HUES6 (cell line): ENCODE measurements at regions not wholly inside any gene's neighbourhood (a gene's known extent, or its start where the extent isn't known, plus 50 kb on each side); places are given as distances from the start of the nearest gene placed in this dataset.
A peak's percentile ranks its signal among the peaks of the same experiment; 100 is the strongest.
"Not testable (repeated sequence)": the region's sequence is repeated elsewhere in the genome, so short reads cannot be mapped to it uniquely, and the experiment has no call there.

Source experiments
- H3K27ac ChIP-seq: 2 replicates; pipeline ENCODE4 v1.7.0; 2013; ENCODE audit warnings: low read depth, mild to moderate bottlenecking, low read length, inconsistent platforms
- H3K27me3 ChIP-seq: 2 replicates; pipeline ENCODE4 v1.6.1; 2013; ENCODE audit warnings: low read length; ENCODE audit not compliant: control insufficient read depth, insufficient read depth
- H3K36me3 ChIP-seq: 2 replicates; pipeline ENCODE4 v1.6.1; 2013; ENCODE audit warnings: low read length; ENCODE audit not compliant: control insufficient read depth, insufficient read depth
- H3K4me1 ChIP-seq: 2 replicates; pipeline ENCODE4 v1.6.1; 2013; ENCODE audit warnings: low read length; ENCODE audit not compliant: control insufficient read depth, insufficient read depth
- H3K4me3 ChIP-seq: 2 replicates; pipeline ENCODE4 v1.5.1; 2013; ENCODE audit warnings: low read depth, low read length
- H3K9ac ChIP-seq: one replicate; pipeline ENCODE4 v1.6.1; 2013; ENCODE audit warnings: mild to moderate bottlenecking, low read length
- H3K9me3 ChIP-seq: 2 replicates; pipeline ENCODE4 v1.6.1; 2013; ENCODE audit warnings: low read depth, low read length; ENCODE audit not compliant: control insufficient read depth, insufficient read depth

DNA sequence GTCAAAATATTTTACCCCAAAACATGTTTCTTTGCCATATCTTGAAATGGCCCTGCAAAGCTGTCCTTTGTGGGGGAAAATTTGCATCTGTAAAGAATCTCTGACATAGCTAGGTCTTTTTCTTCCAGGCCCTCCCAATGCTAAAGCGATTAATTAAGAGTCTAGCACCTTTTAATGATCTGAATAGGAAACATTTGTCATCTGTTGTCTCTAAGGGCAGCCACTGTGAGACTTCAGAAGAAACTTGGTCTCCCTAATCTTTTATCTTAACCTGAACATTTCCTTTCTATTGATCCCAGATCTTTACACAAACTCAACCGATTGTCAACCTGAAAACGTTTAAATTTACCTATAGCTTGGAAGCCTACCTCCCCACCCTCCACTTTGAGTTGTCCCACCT lies 731.6 kb upstream of the AUTS2 start:
- H3K4me3 ChIP-seq, H3K9me3 ChIP-seq, H3K27me3 ChIP-seq, H3K36me3 ChIP-seq: not testable (repeated sequence)
- H3K9ac ChIP-seq: peak overlapping the region; percentile 52
- H3K4me1 ChIP-seq: peaks cover 16% of the 10 kb centered on the region
- H3K27ac ChIP-seq: peak overlapping the region; percentile 72; the same call in 1 of the 2 replicates

DNA sequence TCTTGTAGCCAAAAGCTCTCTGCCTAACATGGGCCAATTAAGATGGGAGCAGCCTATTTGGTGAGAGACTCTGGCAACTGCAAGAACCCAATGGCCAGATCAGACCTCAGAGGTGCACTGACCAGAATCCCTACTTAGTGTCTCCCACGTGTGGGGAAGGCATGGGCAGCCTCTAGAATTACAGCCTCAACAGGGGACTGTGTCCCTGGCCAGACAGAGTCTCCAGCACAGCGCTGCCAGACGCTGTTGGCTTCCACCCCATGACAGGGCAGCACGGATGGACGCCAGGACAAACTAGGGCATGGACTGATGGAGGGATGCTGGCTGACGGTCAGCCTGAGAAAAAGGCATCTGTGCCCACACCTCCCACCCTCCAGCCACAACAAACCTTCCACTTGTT lies 729.3 kb upstream of the AUTS2 start:
- H3K9me3 ChIP-seq: peaks cover 7% of the 10 kb centered on the region; the same call in 1 of the 2 replicates
- no peak overlapping the region for H3K27ac ChIP-seq
- H3K36me3 ChIP-seq: no peaks in the 10 kb centered on the region
- H3K4me3 ChIP-seq: no peak overlapping the region
- no peaks in the 10 kb centered on the region for H3K27me3 ChIP-seq
- H3K4me1 ChIP-seq: peaks cover 16% of the 10 kb centered on the region
- no peak overlapping the region for H3K9ac ChIP-seq

DNA sequence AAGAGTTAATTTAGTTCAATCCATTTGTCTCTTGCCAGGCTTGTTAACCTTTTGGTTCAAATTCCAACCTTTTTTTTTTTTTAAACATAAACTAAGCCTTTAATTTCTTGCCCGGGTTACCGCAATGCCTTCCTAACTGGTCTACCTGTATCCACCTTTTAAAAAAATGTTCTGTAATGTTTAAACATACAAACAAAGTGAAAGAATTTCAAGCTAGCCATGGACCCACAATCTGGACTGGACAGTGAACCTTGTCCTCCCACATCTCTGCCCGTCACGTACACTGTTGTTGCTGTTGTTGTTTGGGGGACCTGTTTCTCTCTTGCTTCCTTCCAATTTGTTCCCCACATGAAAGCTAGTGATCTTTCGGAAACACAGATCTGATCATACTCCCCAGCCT lies 724.7 kb upstream of the AUTS2 start:
- Histone ChIP-seq H3K27me3 (no peaks in the 10 kb centered on the region; the same call in 1 of the 2 replicates), H3K4me1 (no peaks in the 10 kb centered on the region), H3K27ac (no peak overlapping the region), H3K36me3 (no peaks in the 10 kb centered on the region), H3K9ac (no peak overlapping the region), H3K9me3 (peaks cover 2% of the 10 kb centered on the region; the same call in 1 of the 2 replicates), H3K4me3 (no peak overlapping the region)

DNA sequence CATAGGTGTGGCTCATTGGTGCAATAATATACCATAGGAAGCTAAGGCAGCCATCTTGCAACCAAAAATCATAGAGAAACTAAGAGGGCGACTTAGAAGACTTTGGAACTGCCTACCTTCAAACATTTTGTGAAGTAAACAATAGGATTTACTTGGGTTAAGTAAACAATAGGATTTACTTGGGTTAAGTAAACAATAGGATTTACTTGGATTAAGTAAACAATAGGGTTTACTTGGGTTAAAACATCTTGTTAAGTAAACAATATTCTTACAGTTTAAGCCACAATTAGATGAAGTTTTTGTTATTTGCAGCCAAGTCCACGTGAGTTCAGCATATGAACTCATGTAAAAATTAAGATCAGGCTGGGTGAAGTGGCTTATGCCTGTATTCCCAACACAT lies 722.4 kb upstream of the AUTS2 start:
- no peaks in the 10 kb centered on the region for H3K4me1 ChIP-seq
- H3K36me3 ChIP-seq: no peaks in the 10 kb centered on the region
- H3K4me3 ChIP-seq: no peak overlapping the region
- H3K9me3 ChIP-seq: peaks cover 2% of the 10 kb centered on the region; the same call in 1 of the 2 replicates
- H3K27me3 ChIP-seq: no peaks in the 10 kb centered on the region; the same call in 1 of the 2 replicates
- no peak overlapping the region for H3K27ac ChIP-seq
- H3K9ac ChIP-seq: no peak overlapping the region

DNA sequence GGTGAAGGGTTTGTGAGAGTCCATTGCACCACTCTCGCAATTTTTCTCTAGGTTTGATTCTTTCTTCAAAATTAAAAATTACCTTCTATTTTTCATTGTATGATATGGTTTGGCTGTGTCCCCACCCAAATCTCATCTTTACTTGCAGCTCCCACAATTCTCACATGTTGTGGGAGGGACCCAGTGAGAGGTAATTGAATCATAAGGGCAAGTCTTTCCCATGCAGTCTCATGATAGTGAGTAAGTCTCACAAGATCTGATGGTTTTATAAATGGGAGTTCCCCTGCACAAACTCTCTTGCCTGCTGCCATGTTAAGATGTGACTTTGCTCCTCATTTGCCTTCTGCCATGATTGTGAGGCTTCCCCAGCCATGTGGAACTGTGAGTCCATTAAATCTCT lies 711.2 kb upstream of the AUTS2 start:
- not testable (repeated sequence) for H3K4me3 ChIP-seq, H3K36me3 ChIP-seq, H3K4me1 ChIP-seq, H3K27ac ChIP-seq, H3K9me3 ChIP-seq, H3K9ac ChIP-seq, H3K27me3 ChIP-seq

DNA sequence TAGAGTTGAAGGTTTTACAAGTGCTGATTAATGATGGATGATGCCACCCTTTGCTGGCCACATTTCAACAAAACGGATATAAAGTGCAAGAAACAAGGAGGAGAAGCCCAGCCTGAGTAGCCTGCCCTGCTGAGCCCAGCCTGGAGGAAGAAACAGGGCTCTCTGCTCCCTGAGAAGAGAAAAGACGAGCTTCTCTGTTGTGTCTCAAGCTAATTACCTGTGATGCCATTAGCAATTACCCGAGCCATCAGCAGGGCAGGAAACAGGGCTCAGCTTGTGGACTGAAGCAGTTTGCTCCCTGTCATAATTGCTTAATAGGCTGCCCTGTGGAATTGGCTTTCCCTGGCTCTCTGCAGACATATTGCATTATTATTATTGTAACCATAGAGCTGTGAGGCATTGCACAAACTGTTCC lies 709.3 kb upstream of the AUTS2 start:
- no peaks in the 10 kb centered on the region for H3K4me1 ChIP-seq
- no peaks in the 10 kb centered on the region for H3K27me3 ChIP-seq
- H3K9ac ChIP-seq: no peak overlapping the region
- no peaks in the 10 kb centered on the region for H3K9me3 ChIP-seq
- H3K4me3 ChIP-seq: no peak overlapping the region
- H3K27ac ChIP-seq: no peak overlapping the region
- no peaks in the 10 kb centered on the region for H3K36me3 ChIP-seq

DNA sequence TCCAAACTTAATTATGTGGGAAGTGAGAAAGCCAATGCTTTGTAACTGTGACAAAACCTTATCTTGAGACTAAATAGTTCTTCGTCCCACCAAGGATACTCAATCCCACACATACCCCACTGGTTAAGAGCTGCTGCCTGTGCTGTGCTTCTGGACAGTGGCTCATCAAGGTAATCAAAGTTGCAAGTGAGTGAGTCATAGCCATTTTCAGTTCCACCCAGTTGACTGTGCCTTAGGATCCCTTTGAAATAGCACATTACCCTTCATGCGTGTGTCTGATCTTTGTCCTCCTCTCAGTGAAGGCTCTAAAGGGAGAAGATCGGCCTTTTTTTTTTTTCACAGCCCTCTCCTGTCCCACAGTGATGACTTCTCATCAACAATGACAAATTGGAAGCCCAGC lies 706.0 kb upstream of the AUTS2 start:
- H3K27ac ChIP-seq: no peak overlapping the region
- H3K27me3 ChIP-seq: no peaks in the 10 kb centered on the region
- no peak overlapping the region for H3K4me3 ChIP-seq
- H3K9ac ChIP-seq: no peak overlapping the region
- H3K36me3 ChIP-seq: no peaks in the 10 kb centered on the region
- H3K9me3 ChIP-seq: no peaks in the 10 kb centered on the region
- H3K4me1 ChIP-seq: no peaks in the 10 kb centered on the region

DNA sequence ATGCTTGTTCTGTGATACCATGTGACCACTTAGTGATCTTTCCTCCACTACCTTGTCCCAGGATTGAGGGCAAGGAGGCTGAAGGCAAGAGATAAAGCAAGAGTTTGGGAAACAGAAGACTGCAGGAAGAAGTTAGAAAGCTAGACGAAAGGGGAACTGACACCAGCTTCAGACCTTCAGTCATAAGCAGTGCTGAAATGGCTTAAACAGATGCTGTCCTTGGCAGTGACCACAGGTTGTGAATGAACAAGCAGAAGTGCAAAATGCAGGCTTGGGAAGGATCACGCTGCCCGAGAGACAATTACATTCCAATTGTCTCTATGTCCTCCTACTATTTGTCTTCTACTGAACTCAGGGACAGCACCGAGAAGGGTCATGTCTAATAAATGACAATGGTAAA lies 704.9 kb upstream of the AUTS2 start:
- H3K4me1 ChIP-seq: no peaks in the 10 kb centered on the region
- no peak overlapping the region for H3K9ac ChIP-seq
- no peak overlapping the region for H3K4me3 ChIP-seq
- no peak overlapping the region for H3K27ac ChIP-seq
- H3K9me3 ChIP-seq: no peaks in the 10 kb centered on the region
- no peaks in the 10 kb centered on the region for H3K27me3 ChIP-seq
- H3K36me3 ChIP-seq: no peaks in the 10 kb centered on the region

DNA sequence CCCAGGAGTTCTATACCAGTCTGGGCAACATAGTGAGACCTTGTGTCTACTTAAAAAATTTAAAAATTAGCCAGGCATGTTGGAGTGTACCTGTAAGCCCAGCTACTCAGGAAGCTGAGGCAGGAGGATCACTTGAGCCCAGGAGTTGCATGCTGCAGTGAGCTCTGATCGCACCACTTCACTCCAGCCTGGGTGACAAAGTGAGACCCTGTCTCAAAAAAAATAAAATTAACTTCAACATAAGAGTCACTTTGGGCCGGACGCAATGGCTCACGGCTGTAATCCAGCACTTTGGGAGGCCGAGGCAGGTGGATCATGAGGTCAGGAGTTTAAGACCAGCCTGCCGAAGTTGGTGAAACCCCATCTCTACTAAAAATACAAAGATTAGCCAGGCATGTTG lies 699.1 kb upstream of the AUTS2 start:
- not testable (repeated sequence) for H3K4me3 ChIP-seq

DNA sequence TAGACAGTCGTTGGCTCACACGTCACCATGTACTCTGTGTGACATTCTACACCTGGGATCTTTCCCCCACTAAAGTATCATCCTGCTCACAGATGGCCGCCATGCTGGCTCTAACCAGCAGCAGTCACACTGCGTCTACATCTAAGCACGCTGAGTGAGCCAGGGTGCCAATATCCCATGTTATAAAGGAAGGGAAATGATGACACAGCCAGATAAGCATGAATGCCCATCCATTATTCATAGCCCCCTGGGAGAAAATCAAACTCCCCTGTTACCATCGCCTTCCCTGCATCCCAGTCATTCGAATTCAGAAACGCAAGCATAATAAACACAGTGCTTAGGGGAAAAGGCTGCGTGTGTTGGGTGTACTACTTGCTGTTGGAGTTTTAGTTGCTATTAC lies 698.2 kb upstream of the AUTS2 start:
- no peaks in the 10 kb centered on the region for H3K4me1 ChIP-seq
- no peaks in the 10 kb centered on the region for H3K36me3 ChIP-seq
- no peaks in the 10 kb centered on the region for H3K27me3 ChIP-seq
- H3K9me3 ChIP-seq: peaks cover 16% of the 10 kb centered on the region
- no peak overlapping the region for H3K4me3 ChIP-seq
- no peak overlapping the region for H3K9ac ChIP-seq
- H3K27ac ChIP-seq: no peak overlapping the region

More for the DNA sequence above, 699.1 kb upstream of the AUTS2 start:
- H3K4me1 ChIP-seq, H3K36me3 ChIP-seq, H3K27me3 ChIP-seq, H3K27ac ChIP-seq, H3K9ac ChIP-seq: not testable (repeated sequence)
- peaks cover 16% of the 10 kb centered on the region for H3K9me3 ChIP-seq

DNA sequence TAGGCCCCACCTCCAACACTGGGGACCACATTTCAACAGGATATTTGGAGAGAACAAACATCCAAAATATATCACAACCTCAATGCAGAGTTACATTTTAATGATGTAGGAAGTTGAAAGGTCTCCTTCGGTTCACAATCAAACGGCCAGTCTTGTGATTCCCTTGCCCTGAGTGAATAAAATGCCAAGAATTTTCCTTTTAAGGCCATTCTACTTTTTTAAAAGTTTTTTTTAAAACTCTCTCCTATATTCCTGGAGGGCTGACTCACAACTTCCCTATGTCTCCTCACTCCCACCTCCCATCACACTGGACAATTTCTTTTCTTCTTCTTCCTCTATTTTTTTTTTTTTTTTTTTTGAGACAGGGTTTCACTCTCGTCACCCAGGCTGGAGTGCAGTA lies 693.6 kb upstream of the AUTS2 start:
- no peaks in the 10 kb centered on the region for H3K27me3 ChIP-seq
- H3K9ac ChIP-seq: no peak overlapping the region
- no peak overlapping the region for H3K27ac ChIP-seq
- H3K4me3 ChIP-seq: no peak overlapping the region
- peaks cover 16% of the 10 kb centered on the region for H3K9me3 ChIP-seq
- H3K4me1 ChIP-seq: no peaks in the 10 kb centered on the region
- no peaks in the 10 kb centered on the region for H3K36me3 ChIP-seq

DNA sequence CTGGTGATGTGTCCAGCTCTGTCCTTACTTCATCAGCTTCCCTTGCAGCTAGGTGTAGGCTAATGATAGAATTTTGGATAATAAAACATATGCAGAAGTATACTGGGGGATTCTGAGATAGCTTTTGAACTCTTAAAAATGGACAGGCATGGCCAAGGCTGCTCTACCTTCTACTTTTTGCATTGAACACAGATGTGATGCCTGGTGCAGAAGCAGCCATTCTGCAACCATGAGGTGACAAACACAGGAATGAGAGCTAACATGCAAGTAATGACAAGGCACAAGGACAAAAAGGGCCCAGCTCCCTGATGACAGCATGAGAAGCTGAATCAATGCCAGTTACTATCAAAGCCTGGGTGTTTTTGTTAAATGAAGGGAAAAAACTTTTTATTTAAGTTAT lies 686.5 kb upstream of the AUTS2 start:
- Histone ChIP-seq H3K27ac (no peak overlapping the region), H3K9ac (no peak overlapping the region), H3K4me3 (no peak overlapping the region), H3K27me3 (no peaks in the 10 kb centered on the region), H3K4me1 (no peaks in the 10 kb centered on the region), H3K36me3 (no peaks in the 10 kb centered on the region), H3K9me3 (peaks cover 11% of the 10 kb centered on the region)
